ENCODE measurements at regions not wholly inside any gene's neighbourhood (a gene's known extent, or its start where the extent isn't known, plus 50 kb on each side); places are given as distances from the start of the nearest gene placed in this dataset.

DNA sequence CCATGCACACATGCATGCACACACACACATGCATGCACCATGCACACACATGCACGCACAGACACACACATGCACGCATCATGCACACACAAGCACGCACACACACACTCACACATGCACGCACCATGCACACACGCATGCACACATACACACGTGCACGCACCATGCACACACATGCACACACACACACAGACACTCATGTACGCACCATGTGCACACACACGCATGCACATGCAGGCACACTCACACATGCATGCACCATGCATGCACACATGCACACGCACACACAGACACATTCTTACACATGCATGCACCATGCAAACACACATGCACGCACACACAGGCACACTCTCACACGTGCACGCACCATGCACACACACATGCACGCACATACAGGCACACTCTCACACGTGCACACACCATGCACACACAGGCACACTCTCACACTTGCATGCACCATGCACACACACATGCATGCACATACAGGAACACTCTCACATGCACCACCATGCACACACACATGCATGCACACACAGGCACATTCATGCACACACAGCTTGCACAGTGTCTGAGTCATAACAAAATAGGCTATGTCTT is 117.5 kb downstream of the TENT4A start:
- TF ChIP-seq GATA2 (IDR thresholded peaks at IDR 0.05; ENCODE audit: low read depth, low read length) (no peak), GATA3 (IDR thresholded peaks at IDR 0.05; ENCODE audit: low read depth, low read length) (no peak)
